ENCODE measurements at regions not wholly inside any gene's neighbourhood (a gene's known extent, or its start where the extent isn't known, plus 50 kb on each side); places are given as distances from the start of the nearest gene placed in this dataset.

GRCh38 chr10:107264742-107265141 lies 100.2 kb upstream of the SORCS1 start:
- TF ChIP-seq EP300 (IDR thresholded peaks at IDR 0.05) (no peak), POLR2AphosphoS5 (IDR thresholded peaks at IDR 0.05) (no peak), POLR2A (IDR thresholded peaks at IDR 0.05) (no peak)
